DMS153 (cell line): ENCODE measurements at regions not wholly inside any gene's neighbourhood (a gene's known extent, or its start where the extent isn't known, plus 50 kb on each side); places are given as distances from the start of the nearest gene placed in this dataset.
"Not testable (repeated sequence)": the region's sequence is repeated elsewhere in the genome, so short reads cannot be mapped to it uniquely, and the experiment has no call there.

Experiments
- DNase-seq: peaks from one replicate; lab custom pipeline; 2025; lab: John Stamatoyannopoulos, UW

- no peak for DNase-seq
These were observed 75.3 kb downstream of the TMEM167A start for GRCh38 chr5:83001796-83002381.

DNA sequence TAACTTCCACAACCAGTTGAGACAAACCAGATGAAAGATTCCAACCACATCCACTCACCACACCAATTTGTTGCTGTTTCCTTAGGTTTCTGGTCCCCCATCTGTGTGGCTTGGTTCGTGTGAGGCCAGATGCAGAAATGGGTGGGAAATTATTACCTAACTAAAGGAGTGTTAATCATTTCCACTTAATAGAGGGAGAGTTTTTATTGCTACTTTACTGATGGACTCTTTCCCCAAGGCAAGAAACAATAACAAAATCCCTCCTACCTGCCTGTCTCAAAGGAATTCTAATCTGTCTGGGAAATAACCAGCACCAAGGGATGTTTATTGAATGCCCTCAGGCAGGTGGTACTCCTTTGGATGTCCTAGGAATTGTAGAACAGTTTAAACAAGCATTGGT, 76.3 kb downstream of the TMEM167A start:
- no peak for DNase-seq

- no peak for DNase-seq
These were observed 76.8 kb downstream of the TMEM167A start for GRCh38 chr5:83000428-83000827.

- no peak for DNase-seq
These were observed 83.8 kb downstream of the TMEM167A start for GRCh38 chr5:82993416-82993815.

- DNase-seq = no peak
These were observed 84.5 kb downstream of the TMEM167A start for GRCh38 chr5:82992646-82993045.

- DNase-seq = no peak
These were observed 85.4 kb downstream of the TMEM167A start for GRCh38 chr5:82991678-82992323.

DNA sequence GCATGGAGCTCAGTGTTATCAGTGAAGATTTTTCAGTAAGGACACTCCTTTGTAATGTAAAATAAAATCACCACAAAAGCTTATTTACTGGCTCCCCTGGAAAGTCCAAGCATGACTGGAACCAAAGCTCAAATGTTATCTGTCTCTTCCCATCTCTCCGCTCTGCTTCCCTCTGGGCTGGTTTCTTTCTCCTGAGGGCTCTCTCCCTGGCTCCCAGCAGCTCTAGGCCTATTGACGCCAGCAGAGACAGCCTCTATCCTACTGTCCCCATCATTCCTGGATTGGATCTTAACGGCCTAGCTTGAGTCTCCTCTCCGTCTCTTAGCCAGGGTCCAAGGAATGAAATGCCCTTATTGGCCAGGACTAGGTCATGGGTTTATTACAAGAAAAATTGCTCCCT, 86.1 kb downstream of the TMEM167A start:
- DNase-seq = no peak

- DNase-seq = no peak
These were observed 90.0 kb downstream of the TMEM167A start for GRCh38 chr5:82987188-82987587.

GRCh38 chr5:82986404-82986803, 90.8 kb downstream of the TMEM167A start:
- no peak for DNase-seq

DNA sequence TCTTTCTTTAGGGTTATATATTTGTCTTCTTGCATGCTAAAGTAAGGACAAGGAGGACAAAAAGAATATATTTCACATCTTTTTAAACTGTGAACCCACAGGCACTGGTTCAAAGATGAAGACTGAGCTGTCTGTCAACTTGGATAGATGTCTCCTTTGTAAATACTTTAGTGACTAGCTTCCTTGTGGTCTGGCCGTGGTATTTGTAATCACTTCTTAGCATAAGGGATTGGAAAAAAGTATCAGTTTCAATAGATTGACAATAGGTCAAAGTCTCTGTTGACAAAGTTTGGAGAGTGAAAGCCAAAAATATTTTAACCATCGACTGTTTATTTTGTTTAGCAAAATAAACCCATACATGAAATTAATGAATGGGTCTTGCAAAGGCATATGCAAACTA, 91.4 kb downstream of the TMEM167A start:
- DNase-seq = no peak

GRCh38 chr5:82984786-82985735, 92.1 kb downstream of the TMEM167A start:
- no peak for DNase-seq

DNA sequence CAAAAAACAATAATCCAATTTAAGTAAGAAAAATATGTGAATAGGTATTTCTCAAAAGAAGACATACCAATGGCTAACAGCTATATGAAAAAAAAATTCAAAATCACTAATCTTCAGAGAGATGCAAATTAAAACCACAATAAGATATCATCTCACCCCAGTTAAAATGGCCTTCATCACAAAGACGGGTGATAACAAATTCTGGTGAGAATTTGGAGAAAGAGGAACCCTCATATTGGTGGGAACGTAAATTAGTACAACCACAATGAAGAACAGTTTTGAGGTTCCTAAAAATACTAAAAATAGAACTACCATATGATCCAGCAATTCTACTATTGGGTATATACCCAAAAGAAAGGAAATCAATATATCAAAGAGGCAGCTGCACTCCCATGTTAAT, 94.3 kb downstream of the TMEM167A start:
- DNase-seq = no peak

DNA sequence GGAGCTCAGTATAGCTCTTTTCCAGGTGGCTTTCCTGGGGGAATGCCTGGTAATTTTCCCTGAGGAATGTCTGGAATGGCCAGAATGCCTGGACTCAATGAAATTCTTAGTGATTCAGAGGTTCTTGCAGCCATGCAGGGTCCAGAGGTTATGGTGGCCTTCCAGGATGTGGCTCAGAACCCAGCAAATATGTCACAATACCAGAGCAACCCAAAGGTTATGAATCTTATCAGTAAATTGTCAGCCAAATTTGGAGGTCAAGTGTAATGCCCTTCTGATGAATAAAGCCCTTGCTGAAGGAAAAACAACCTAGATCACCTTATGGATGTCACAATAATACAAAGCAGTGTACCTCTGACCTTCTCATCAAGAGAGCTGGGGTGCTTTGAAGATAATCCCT, 100.3 kb downstream of the TMEM167A start:
- not testable (repeated sequence) for DNase-seq

DNA sequence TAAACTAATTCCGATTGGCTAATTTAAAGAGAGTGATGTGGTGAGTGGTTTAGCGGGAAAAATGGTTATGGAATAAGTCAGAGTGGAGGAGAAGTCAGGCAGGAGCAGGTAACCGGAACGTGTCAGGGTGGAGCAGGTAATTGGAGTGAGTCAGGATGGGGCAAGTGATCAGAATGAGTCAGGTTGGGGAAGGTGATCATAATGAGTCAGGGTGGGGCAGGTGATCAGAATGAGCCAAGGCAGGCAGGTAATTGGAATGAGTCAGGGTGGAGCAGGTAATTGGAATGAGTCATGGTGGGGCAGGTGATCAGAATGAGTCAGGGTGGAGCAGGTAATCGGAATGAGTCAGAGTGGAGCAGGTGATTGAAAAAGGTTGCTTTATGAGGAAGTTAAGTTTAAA, 101.4 kb downstream of the TMEM167A start:
- DNase-seq = no peak

- DNase-seq = no peak
These were observed 101.8 kb downstream of the TMEM167A start for GRCh38 chr5:82975396-82975795.

DNA sequence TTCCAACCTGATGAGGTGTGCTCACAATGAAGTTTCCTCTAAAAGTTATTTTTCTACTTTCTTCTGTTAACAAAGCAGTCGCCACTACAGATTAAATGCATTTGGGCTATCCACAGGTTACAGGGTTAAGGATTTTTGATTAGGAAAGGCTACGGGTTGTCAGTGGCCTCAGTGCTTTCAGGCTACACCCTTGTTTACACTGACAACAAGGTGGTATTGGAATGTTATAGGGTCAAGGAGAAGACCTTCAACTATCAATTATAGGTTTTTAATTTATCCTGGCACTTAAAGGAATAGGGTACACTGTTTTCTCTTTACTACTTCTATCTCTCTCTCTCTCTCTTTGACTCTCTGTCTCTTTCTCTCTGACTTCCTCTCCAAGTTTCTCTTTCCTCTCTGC, 102.8 kb downstream of the TMEM167A start:
- not testable (repeated sequence) for DNase-seq

DNA sequence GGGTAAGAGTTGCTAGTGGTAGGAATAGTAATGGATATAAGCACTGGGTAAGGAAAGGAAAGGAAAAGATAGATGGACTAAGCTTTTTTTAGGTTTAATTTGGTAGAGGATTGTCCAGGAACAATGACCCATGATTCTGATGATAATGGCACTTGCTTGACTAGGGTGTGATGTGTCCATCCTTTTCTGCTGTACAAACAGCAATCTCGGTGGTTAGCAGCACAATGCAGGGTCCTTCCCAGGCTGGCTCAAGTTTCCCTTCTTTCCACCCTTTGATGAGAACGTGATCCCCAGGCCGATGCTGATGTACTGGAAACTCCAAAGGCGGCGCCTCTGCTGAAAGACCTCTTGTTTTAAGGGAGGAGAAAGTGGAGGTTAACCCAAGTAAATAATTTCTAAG, 105.3 kb downstream of the TMEM167A start:
- DNase-seq = no peak

DNA sequence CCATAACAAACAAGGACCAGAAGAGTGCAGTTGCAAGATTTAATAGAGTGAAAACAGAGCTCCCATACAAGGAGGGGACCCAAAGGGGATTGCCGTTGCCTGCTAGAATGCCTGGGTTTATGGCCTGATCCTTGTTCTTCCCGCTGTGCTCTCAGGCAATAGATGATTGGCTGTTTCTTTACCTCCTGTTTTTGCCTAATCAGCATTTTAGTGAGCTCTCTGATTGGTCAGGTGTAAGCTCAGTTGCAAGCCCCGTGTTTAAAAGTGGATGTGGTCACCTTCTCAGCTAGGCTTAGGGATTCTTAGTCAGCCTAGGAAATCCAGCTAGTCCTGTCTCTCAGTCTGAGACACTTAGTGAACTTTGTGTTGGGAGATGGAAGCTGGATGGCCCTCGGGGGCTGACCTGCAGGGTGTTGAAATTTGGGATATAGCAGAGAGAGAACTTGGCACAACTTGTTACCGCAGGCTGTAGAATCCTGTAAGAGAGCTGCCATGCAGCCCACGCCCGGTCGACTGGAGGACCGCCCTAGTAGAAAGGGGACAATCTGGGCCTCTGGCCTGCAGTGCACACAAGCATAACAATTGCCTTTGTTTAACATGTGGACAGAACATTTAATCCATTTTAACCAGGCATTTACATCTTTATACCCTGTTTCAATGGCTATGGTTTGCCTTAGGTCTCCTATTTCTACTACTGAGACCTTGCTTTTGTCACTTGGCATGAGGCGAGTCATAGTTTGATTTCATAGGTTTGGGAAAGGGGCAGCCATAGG, 106.0 kb downstream of the TMEM167A start:
- DNase-seq = not testable (repeated sequence)

DNA sequence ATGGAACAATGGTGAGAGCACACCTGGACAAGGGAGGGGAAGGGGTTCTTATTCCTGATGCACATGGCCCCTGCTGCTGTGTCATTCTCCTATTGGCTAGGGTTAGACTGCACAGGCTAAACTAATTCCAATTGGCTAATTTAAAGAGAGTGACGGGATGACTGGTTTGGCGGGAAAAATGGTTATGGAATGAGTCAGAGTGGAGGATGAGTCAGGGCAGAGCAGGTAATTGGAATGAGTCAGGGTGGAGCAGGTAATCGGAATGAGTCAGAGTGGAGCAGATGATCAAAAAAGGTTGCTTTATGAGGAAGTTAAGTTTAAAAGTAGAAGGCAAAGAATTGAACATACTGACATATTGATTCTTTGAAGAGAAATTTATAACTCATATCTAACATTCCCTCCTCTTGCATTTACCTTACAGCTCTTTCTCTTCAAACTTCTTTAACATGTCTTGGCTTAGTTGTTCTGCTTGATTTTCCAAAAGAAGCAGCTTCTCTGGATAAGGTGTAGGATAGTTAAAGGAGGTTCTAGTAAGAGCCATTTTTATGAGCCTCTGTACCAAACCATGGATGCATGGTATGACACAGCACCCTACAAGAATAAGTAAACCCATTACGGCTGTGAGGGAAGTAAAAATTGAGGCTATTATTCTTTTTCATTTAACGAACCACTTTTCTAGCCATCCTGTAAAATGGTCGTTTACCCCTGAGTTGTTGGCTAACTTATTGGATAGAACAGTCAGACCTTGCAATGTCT, 107.8 kb downstream of the TMEM167A start:
- not testable (repeated sequence) for DNase-seq

GRCh38 chr5:82967072-82967471, 110.1 kb downstream of the TMEM167A start:
- DNase-seq = no peak

- no peak for DNase-seq
These were observed 117.7 kb downstream of the TMEM167A start for GRCh38 chr5:82959466-82959865.
